ENCODE measurements at regions not wholly inside any gene's neighbourhood (a gene's known extent, or its start where the extent isn't known, plus 50 kb on each side); places are given as distances from the start of the nearest gene placed in this dataset.

- intact Hi-C loops (cut with DNase I): no loop called here
- H3K9me3 ChIP-seq: no peaks in the 10 kb centered on the region
Observed at GRCh38 chr9:91028166-91028827, 226.7 kb downstream of the SYK start.

GRCh38 chr9:91029650-91030361 is 228.2 kb downstream of the SYK start:
- Histone ChIP-seq H3K4me3 (no peak overlapping the region), H3K9me3 (no peaks in the 10 kb centered on the region), H3K27me3 (no peaks in the 10 kb centered on the region), H3K4me1 (no peaks in the 10 kb centered on the region), H3K27ac (no peak overlapping the region), H3K36me3 (no peaks in the 10 kb centered on the region)
- ATAC-seq: no peak
- intact Hi-C loops (cut with DNase I): no loop called here
- DNase-seq: no peak
- no peak for TF ChIP-seq CTCF (IDR thresholded peaks at IDR 0.05)

More at GRCh38 chr9:91028166-91028827, 226.7 kb downstream of the SYK start:
- no peaks in the 10 kb centered on the region for H3K27me3 ChIP-seq
- H3K27ac ChIP-seq: no peak overlapping the region
- no peak overlapping the region for H3K4me3 ChIP-seq
- no peaks in the 10 kb centered on the region for H3K4me1 ChIP-seq
- no peak for ATAC-seq
- H3K36me3 ChIP-seq: no peaks in the 10 kb centered on the region
- TF ChIP-seq CTCF (IDR thresholded peaks at IDR 0.05): no peak
- DNase-seq: no peak

- H3K36me3 ChIP-seq: no peaks in the 10 kb centered on the region
- no peak for ATAC-seq
- H3K9me3 ChIP-seq: no peaks in the 10 kb centered on the region
- DNase-seq: no peak
- no peaks in the 10 kb centered on the region for H3K27me3 ChIP-seq
- no peak overlapping the region for H3K27ac ChIP-seq
- H3K4me1 ChIP-seq: peaks cover 2 to 5% of the 10 kb centered on the region in 2 donors
- intact Hi-C loops (cut with DNase I): no loop called here
- TF ChIP-seq CTCF (IDR thresholded peaks at IDR 0.05): no peak
- no peak overlapping the region for H3K4me3 ChIP-seq
Observed at GRCh38 chr9:91032121-91032531, 230.5 kb downstream of the SYK start.

GRCh38 chr9:91033270-91033669 is 231.7 kb downstream of the SYK start:
- H3K36me3 ChIP-seq: no peaks in the 10 kb centered on the region
- intact Hi-C loops (cut with DNase I): no loop called here

More at GRCh38 chr9:91033270-91033669, 231.7 kb downstream of the SYK start:
- TF ChIP-seq CTCF (IDR thresholded peaks at IDR 0.05): no peak
- Histone ChIP-seq H3K27ac (no peak overlapping the region), H3K27me3 (no peaks in the 10 kb centered on the region), H3K4me1 (peaks cover 11 to 17% of the 10 kb centered on the region in 2 donors), H3K9me3 (no peaks in the 10 kb centered on the region), H3K4me3 (no peak overlapping the region)
- no peak for ATAC-seq
- DNase-seq: no peak
